ENCODE measurements at regions not wholly inside any gene's neighbourhood (a gene's known extent, or its start where the extent isn't known, plus 50 kb on each side); places are given as distances from the start of the nearest gene placed in this dataset.

GRCh38 chr6:44011350-44011920 is 115.8 kb downstream of the MRPL14 start:
- DNase-seq = no peak

- DNase-seq = no peak
Observed at GRCh38 chr6:44010411-44011349, 116.6 kb downstream of the MRPL14 start.

GRCh38 chr6:44009425-44010321 is 117.6 kb downstream of the MRPL14 start:
- DNase-seq = no peak

GRCh38 chr6:44008821-44009370 is 118.4 kb downstream of the MRPL14 start:
- no peak for DNase-seq

- no peak for DNase-seq
Observed at GRCh38 chr6:44007818-44008621, 119.2 kb downstream of the MRPL14 start.

- DNase-seq = no peak
Observed at GRCh38 chr6:44006872-44007303, 120.4 kb downstream of the MRPL14 start.

- no peak for DNase-seq
Observed at GRCh38 chr6:44006123-44006871, 121.0 kb downstream of the MRPL14 start.

GRCh38 chr6:44005507-44005903 is 121.7 kb downstream of the MRPL14 start:
- DNase-seq = no peak

- DNase-seq = no peak
Observed at GRCh38 chr6:44004625-44005506, 122.4 kb downstream of the MRPL14 start.

GRCh38 chr6:44004136-44004535 is 123.1 kb downstream of the MRPL14 start:
- DNase-seq = no peak

- no peak for DNase-seq
Observed at GRCh38 chr6:44003345-44004061, 123.7 kb downstream of the MRPL14 start.

GRCh38 chr6:44002593-44003344 is 124.5 kb downstream of the MRPL14 start:
- no peak for DNase-seq

- DNase-seq = no peak
Observed at GRCh38 chr6:44002067-44002592, 125.1 kb downstream of the MRPL14 start.

- no peak for DNase-seq
Observed at GRCh38 chr6:44001318-44002066, 125.8 kb downstream of the MRPL14 start.

- no peak for DNase-seq
Observed at GRCh38 chr6:44000164-44000842, 126.9 kb downstream of the MRPL14 start.

GRCh38 chr6:43999628-44000027 is 127.6 kb downstream of the MRPL14 start:
- DNase-seq = no peak

Measured in occipital lobe (tissue), 1 donor.